BE2C (cell line): ENCODE measurements at regions not wholly inside any gene's neighbourhood (a gene's known extent, or its start where the extent isn't known, plus 50 kb on each side); places are given as distances from the start of the nearest gene placed in this dataset.

ENCODE experiments used
- DNase-seq: peaks from one replicate; pipeline ENCODE4 v3.0.0-alpha.2; 2020
- H3K27me3 ChIP-seq: fragments of 250-450 bp; sonication (Bioruptor Pico); 2 replicates; pipeline ENCODE4 v1.5.1; 2020; ENCODE audit warnings: mild to moderate bottlenecking
- H3K36me3 ChIP-seq: fragments of 250-450 bp; sonication (Bioruptor Pico); 2 replicates; pipeline ENCODE4 v1.5.1; 2020; ENCODE audit warnings: mild to moderate bottlenecking
- H3K4me1 ChIP-seq: fragments of 250-450 bp; sonication (Bioruptor Pico); 2 replicates; pipeline ENCODE4 v1.5.1; 2020
- H3K4me3 ChIP-seq: 2 replicates; pipeline ENCODE4 v1.5.1; 2011; ENCODE audit warnings: low read depth, low read length
- H3K9me3 ChIP-seq: fragments of 250-450 bp; sonication (Bioruptor Pico); 2 replicates; pipeline ENCODE4 v1.5.1; 2020
- CTCF ChIP-seq: IDR thresholded peaks from 2 replicates; pipeline ENCODE4 v1.5.1; 2012; ENCODE audit warnings: mild to moderate bottlenecking, low read depth, low read length

- Histone ChIP-seq H3K4me3 (no peak overlapping the region), H3K36me3 (no peaks in the 10 kb centered on the region), H3K4me1 (no peaks in the 10 kb centered on the region), H3K9me3 (no peaks in the 10 kb centered on the region), H3K27me3 (no peaks in the 10 kb centered on the region)
- TF ChIP-seq CTCF, result no peak
- DNase-seq, result no peak
Observed at GRCh38 chr20:48170625-48171024, 385.3 kb upstream of the SULF2 start.

- TF ChIP-seq CTCF, result no peak
- DNase-seq, result no peak
- Histone ChIP-seq H3K4me1 (no peaks in the 10 kb centered on the region), H3K4me3 (no peak overlapping the region), H3K9me3 (no peaks in the 10 kb centered on the region), H3K27me3 (no peaks in the 10 kb centered on the region), H3K36me3 (no peaks in the 10 kb centered on the region)
Observed at GRCh38 chr20:48169650-48170225, 384.5 kb upstream of the SULF2 start.

- Histone ChIP-seq H3K9me3 (no peaks in the 10 kb centered on the region), H3K27me3 (no peaks in the 10 kb centered on the region), H3K4me3 (no peak overlapping the region), H3K4me1 (no peaks in the 10 kb centered on the region), H3K36me3 (no peaks in the 10 kb centered on the region)
- no peak for TF ChIP-seq CTCF
- DNase-seq, result no peak
Observed at GRCh38 chr20:48166082-48166835, 381.0 kb upstream of the SULF2 start.

GRCh38 chr20:48165401-48165685, 380.1 kb upstream of the SULF2 start:
- Histone ChIP-seq H3K4me3 (no peak overlapping the region), H3K9me3 (no peaks in the 10 kb centered on the region), H3K4me1 (no peaks in the 10 kb centered on the region), H3K27me3 (no peaks in the 10 kb centered on the region), H3K36me3 (no peaks in the 10 kb centered on the region)
- TF ChIP-seq CTCF, result no peak
- DNase-seq, result no peak

GRCh38 chr20:48164566-48165400, 379.5 kb upstream of the SULF2 start:
- no peak for DNase-seq
- Histone ChIP-seq H3K9me3 (no peaks in the 10 kb centered on the region), H3K27me3 (no peaks in the 10 kb centered on the region), H3K36me3 (no peaks in the 10 kb centered on the region), H3K4me3 (no peak overlapping the region), H3K4me1 (no peaks in the 10 kb centered on the region)
- TF ChIP-seq CTCF, result no peak

- Histone ChIP-seq H3K4me1 (no peaks in the 10 kb centered on the region; the same call in 1 of the 2 replicates), H3K36me3 (no peaks in the 10 kb centered on the region), H3K9me3 (no peaks in the 10 kb centered on the region), H3K27me3 (no peaks in the 10 kb centered on the region), H3K4me3 (no peak overlapping the region)
- no peak for DNase-seq
- no peak for TF ChIP-seq CTCF
Observed at GRCh38 chr20:48164034-48164433, 378.8 kb upstream of the SULF2 start.
